ENCODE measurements at regions not wholly inside any gene's neighbourhood (a gene's known extent, or its start where the extent isn't known, plus 50 kb on each side); places are given as distances from the start of the nearest gene placed in this dataset.
"Not testable (repeated sequence)": the region's sequence is repeated elsewhere in the genome, so short reads cannot be mapped to it uniquely, and the experiment has no call there.

DNA sequence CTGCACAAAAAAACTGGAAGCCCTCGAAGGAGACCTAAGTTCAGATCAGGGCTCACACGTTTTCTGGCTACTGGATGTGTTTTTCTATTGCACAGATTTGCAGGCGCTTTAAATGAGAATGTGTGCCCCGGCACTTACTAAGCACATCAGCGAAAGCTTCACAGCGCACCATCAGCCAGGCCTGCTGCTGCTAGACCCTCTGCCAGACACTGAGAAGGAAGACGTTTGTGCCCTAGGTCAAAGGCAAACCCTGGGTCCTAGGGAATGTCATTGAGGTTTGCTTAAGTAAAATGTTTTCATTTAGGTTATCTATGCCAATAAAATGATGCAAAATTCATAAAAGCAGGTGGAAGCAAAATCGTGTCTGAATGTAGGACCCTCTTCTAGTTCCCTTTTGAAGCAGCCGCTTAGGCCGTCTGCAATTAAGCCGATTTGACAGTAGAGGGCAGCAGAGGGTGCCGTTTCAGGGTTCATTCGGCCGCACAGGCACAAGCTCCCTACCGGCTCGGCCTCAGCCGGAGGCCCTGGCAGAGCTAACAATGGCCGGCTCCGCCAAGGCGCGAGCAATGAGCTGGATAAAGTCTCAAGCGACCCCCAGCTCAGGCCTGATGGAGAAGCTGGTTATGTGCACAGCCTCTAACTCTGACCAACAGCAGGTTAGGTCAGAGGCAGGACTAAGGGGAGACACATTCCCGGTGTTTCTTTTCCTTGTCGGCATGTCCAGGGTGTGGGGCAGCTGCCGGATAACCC is 107.2 kb upstream of the FOXA2 start:
- DNase-seq (ENCODE audit: low spot score): peak; percentile 78

DNA sequence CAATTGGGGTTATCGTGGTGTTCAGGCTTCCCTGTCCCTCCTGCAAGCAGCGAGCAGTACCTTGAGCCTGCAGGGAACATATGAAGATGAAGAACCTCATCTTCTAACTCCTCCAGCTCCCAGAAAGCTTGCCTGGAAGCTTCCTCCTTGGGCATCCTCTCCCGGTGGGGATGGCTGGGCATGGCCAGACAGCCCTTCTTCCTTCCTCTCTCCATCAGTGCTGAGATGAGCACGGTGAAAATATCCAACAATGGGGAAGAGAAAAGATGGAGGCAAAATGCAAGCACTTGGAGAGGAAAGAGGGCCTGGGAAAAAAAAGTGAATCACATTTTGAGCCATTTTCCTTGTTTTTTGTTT is 107.7 kb upstream of the FOXA2 start:
- no peak for DNase-seq (ENCODE audit: low spot score)

- DNase-seq (ENCODE audit: low spot score): not testable (repeated sequence)
Observed at GRCh38 chr20:22692620-22693019, 108.2 kb upstream of the FOXA2 start.

DNA sequence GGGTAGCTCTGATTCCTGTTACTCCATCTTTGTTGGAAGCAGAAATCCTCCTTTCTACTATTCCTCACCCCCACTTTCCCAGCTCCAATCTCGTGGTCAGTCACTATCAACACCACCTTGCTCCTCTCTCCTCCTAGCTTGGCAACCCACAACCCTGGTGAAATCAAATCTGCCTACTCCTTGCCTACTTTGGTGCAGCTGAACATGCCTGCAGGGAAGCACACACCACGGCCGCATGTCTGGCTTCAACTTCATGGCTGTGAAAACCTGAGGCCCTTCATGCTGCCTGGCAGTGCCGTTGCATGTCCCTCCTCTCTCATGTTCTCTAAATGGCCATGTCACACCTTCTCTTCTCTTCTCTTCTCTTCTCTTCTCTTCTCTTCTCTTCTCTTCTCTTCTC is 112.4 kb upstream of the FOXA2 start:
- no peak for DNase-seq (ENCODE audit: low spot score)

DNA sequence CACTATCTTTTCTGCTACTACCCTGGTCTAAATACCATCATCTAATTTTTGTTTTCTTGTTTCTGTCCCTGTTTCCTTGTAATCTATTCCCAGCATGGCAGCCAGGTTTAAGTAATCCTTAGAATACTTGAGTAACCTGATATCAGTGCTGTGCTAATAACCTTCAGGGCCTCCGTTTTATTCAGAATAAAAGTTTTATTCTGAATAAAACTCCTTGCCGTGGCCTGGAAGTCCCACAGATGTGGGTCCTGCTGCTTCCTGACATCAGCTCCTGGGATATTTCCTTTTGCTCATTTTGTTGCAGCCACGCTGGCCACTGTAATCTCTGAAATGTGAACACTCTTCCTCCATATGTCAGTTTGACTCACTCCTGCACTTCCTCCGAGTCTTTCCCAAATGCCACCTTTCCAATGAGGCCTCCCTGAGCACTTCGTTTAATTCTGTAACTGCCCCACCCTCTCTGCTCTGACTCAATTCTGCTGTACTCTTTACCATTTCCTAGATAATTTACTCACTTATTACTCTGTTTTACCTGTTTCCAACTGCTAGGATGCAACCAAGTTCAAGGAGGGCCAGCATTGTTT is 114.0 kb upstream of the FOXA2 start:
- DNase-seq (ENCODE audit: low spot score): no peak

GRCh38 chr20:22699396-22699795 is 115.0 kb upstream of the FOXA2 start:
- DNase-seq (ENCODE audit: low spot score): no peak

DNA sequence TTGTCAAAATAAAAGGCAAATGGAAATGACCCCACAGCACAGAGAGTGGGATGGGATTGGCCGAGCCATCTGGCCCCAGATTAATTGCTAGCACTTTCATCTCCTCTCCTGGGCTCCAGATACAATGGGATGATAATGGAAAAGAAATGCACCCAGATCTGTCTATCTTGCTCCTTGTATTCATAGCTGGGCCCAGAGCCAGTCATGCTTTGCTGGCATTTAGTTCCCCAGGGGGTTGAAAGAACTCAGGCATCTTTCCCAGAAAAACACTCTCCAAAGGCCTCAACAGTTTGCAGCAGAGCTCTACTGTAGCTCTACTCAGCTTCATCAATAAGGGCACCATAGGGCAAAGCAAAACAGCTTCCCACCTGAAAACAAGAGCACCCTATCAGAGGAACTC is 116.0 kb upstream of the FOXA2 start:
- DNase-seq (ENCODE audit: low spot score): no peak

- no peak for DNase-seq (ENCODE audit: low spot score)
Observed at GRCh38 chr20:22701679-22702308, 117.4 kb upstream of the FOXA2 start.

DNA sequence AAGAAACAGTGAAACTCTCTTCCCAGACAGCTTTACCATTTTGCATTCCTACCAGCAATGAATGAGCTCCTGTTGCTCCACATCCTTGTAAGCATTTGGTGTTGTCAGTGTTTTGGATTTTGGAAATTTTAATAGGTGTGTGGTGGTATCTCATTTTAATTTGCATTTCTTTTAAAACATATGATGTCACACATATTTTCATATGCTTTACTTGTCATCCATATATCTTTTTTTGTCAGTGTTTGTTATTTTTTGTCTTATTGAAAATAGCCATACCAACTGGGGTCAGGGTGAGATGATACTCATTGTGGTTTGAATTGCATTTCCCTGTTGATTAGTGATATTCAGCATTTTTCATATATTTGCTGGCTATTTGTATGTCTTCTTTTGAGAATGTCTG is 119.5 kb upstream of the FOXA2 start:
- no peak for DNase-seq (ENCODE audit: low spot score)

- no peak for DNase-seq (ENCODE audit: low spot score)
Observed at GRCh38 chr20:22711971-22712755, 127.8 kb upstream of the FOXA2 start.

- DNase-seq (ENCODE audit: low spot score): peak; percentile 39
Observed at GRCh38 chr20:22716821-22717351, 132.5 kb upstream of the FOXA2 start.

- no peak for DNase-seq (ENCODE audit: low spot score)
Observed at GRCh38 chr20:22717466-22717865, 133.1 kb upstream of the FOXA2 start.

DNA sequence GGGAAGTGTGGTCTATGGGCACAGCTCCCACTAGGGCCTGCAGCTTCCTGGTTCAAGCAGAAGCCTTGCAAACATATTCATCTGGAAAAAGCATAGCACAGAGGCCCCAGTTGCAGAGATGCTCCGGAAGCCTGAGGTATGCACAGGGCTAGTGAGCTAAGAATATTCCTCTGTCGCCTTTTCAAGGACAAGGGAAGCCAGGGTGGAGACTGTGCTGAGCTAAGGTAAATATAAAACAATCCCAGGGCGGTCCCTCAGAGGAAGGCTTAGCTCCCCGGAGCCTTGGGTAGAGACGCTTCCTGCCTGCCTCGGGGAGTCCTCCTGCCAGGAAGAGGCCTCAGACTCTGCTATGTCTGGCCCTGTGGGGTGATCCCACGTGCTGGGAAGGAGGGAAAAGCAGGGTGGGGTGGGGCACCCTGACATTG is 134.8 kb upstream of the FOXA2 start:
- DNase-seq (ENCODE audit: low spot score): no peak

DNA sequence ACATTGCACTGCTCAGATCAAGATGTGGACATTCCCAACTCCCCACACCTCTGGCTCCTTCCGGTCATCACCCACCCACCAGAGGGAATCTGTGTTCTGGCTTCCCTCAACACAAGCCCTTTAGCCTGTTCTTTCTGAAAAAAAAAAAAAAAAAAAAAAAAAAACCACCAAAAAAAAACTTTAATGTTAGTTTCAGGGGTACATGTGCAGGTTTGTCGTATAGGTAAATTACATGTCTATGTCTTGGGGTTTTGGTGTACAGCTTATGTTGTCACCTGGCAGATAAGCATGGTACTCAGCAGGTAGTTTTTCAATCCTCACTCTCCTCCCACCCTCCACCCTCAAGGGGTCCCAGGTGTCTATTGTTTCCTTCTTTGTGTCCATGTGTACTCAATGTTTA is 135.8 kb upstream of the FOXA2 start:
- DNase-seq (ENCODE audit: low spot score): no peak

GRCh38 chr20:22722811-22723210 is 138.4 kb upstream of the FOXA2 start:
- DNase-seq (ENCODE audit: low spot score): no peak

DNA sequence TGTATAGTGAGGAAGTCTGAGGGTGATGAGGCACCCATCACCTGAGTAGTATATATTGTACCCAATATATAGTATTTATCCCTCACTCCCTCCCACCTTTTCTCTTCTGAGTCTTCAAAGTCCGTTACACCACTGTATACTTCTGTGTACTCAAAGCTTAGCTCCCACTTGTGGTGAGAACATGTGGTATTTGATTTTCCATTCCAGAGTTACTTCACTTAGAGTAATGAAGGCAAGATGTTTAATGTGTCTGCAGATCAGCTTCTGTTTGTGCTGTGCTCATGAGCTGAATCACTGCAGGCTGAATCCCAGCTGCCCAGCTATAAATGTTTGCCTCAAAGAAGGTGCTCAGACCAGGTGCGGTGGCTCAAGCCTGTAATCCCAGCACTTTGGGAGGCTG is 139.3 kb upstream of the FOXA2 start:
- DNase-seq (ENCODE audit: low spot score): no peak

DNA sequence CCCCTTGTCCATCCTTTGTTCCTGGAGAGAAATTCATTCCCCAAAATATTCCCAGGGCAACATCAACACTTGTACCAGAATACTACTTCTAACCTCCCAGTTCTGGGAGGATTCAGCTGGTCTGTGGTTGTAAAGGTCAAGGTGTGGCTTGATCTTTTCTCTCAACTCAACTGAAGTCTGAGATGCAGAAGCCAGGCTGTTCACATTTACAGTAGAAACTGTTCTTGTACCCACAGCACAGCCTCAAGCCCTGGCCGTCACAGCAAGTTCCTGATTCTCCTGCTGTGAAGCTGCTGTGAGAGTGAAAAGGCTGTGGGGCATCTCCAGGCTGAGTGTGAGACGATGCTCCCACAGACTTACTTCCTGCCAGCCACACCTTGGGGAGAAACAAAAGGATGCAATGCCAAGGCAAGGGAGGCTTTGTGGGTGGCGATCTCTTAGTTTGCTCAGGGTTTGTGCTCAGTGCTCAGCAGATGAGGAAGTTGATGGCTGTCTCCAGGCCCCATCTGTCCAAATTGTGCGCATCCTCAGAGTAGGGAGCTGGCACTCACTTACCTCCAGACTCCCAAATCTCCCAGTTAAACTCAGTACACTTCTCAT is 143.9 kb upstream of the FOXA2 start:
- DNase-seq (ENCODE audit: low spot score): no peak

- DNase-seq (ENCODE audit: low spot score): no peak
Observed at GRCh38 chr20:22729180-22729579, 144.8 kb upstream of the FOXA2 start.

DNA sequence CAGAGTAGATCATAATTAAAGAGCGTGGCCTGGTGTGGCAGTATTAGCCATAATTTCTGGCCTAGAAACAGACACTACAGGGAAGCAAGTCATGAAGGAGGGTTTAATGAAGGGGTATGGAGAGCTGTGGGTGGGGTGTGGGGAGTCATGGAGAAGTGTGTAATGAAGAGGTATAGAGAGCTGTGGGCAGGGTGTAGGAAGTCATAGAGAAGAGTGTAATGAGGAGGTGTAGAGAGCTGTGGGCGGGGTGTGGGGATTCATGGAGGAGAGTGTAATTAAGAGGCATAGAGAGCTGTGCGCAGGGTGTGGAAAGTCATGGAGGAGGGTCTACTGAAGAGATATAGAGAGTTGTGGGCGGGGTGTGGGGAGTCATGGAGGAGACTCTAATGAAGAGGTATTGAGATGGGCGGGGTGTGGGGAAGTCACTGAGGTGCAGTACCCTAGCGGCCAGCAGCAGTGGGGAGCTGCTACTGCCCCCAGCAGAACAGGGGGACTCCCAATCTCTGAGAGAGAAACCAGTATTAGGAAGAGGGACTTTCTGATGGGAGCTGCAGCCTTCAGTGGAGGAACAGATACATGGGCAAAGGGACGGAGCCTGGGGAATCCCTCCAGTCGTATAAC is 145.4 kb upstream of the FOXA2 start:
- no peak for DNase-seq (ENCODE audit: low spot score)

- no peak for DNase-seq (ENCODE audit: low spot score)
Observed at GRCh38 chr20:22732751-22733150, 148.4 kb upstream of the FOXA2 start.

- DNase-seq (ENCODE audit: low spot score): peak; percentile 65
Observed at GRCh38 chr20:22734946-22735647, 150.7 kb upstream of the FOXA2 start.

All from NAMALWA (cell line).